MM.1S (cell line): ENCODE measurements at regions not wholly inside any gene's neighbourhood (a gene's known extent, or its start where the extent isn't known, plus 50 kb on each side); places are given as distances from the start of the nearest gene placed in this dataset.

Experiments used
- CTCF ChIP-seq: fragments of 300-600 bp; sonication (generic); IDR thresholded peaks from 2 replicates; pipeline ENCODE4 v1.5.1; 2016; ENCODE audit warnings: antibody characterized with exemption, low read length, mixed read lengths
- EZH2 ChIP-seq: fragments of 300-600 bp; sonication (generic); optimal IDR thresholded peaks from 2 replicates; pipeline ENCODE3; 2017; ENCODE audit warnings: low read depth, mild to moderate bottlenecking, antibody characterized with exemption, low read length, mixed read lengths

- TF ChIP-seq CTCF: no peak
- TF ChIP-seq EZH2: no peak
These were observed 132.6 kb downstream of the RPAP3 start for GRCh38 chr12:47573146-47573659.
